ENCODE measurements at regions not wholly inside any gene's neighbourhood (a gene's known extent, or its start where the extent isn't known, plus 50 kb on each side); places are given as distances from the start of the nearest gene placed in this dataset.

- TF ChIP-seq POLR2A (IDR thresholded peaks at IDR 0.05) (no peak), CTCF (IDR thresholded peaks at IDR 0.05) (no peak), POLR2AphosphoS5 (IDR thresholded peaks at IDR 0.05) (no peak)
Observed at GRCh38 chr6:85136310-85136709, 313.6 kb upstream of the NT5E start.

Data from sigmoid colon (tissue), 4 donors.